ENCODE measurements at regions not wholly inside any gene's neighbourhood (a gene's known extent, or its start where the extent isn't known, plus 50 kb on each side); places are given as distances from the start of the nearest gene placed in this dataset.

DNA sequence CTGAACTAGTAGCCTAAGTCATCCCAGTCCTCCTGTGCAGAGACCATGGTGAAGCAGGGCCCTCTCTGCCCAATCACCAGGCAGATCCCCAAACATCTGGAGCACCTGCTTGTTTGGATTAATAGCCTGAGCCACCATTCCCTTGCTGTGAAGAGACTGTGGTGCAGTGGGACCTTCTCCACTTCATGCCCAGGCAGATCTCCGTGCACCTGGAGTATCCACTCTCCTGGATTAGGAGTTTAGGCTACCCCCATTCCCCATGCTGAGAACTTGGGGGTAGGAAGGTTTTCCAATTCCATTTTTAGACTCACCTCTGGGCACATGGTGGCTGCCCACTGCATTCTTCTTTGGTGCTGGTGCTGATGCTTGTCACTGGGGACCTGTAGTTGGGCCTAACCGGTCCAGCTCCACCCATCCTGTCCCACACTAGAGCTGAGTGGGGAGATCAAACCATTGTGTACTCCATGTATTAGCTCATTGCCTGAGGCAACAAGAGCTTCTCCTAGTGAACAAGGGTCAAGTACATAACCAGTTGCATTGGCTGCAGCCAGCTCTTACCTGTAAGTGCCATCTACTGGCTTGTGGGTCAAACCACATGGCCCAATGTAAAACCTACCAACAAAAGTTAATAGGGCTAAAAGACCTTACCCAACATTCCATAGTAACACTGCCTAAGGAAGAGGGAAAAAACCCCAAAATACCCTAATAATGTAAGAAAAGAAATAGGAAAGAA, 382.5 kb upstream of the CBLB start:
- Histone ChIP-seq H3K27ac (ENCODE audit: low read depth in 1 of 2, low read length in 1 of 2) (no peak overlapping the region), H3K36me3 (ENCODE audit: control insufficient read depth in 4 of 4, insufficient read depth in 4 of 4, low read length in 4 of 4) (no peaks in the 10 kb centered on the region), H3K4me1 (ENCODE audit: control insufficient read depth in 5 of 5, insufficient read depth in 5 of 5, low read length in 5 of 5) (no peaks in the 10 kb centered on the region), H3K9me3 (ENCODE audit: control insufficient read depth in 4 of 4, insufficient read depth in 3 of 4, low read length in 3 of 4) (peaks cover 0 to 11% (median 5%) of the 10 kb centered on the region in 4 donors), H3K4me3 (no peak overlapping the region), H3K9ac (ENCODE audit: insufficient read depth in 1 of 2, low read length in 2 of 2) (no peak overlapping the region), H3K27me3 (ENCODE audit: control insufficient read depth in 3 of 3, insufficient read depth in 3 of 3, low read length in 2 of 3) (no peaks in the 10 kb centered on the region)
- TF ChIP-seq, protein P1, sequence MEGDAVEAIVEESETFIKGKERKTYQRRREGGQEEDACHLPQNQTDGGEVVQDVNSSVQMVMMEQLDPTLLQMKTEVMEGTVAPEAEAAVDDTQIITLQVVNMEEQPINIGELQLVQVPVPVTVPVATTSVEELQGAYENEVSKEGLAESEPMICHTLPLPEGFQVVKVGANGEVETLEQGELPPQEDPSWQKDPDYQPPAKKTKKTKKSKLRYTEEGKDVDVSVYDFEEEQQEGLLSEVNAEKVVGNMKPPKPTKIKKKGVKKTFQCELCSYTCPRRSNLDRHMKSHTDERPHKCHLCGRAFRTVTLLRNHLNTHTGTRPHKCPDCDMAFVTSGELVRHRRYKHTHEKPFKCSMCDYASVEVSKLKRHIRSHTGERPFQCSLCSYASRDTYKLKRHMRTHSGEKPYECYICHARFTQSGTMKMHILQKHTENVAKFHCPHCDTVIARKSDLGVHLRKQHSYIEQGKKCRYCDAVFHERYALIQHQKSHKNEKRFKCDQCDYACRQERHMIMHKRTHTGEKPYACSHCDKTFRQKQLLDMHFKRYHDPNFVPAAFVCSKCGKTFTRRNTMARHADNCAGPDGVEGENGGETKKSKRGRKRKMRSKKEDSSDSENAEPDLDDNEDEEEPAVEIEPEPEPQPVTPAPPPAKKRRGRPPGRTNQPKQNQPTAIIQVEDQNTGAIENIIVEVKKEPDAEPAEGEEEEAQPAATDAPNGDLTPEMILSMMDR (IDR thresholded peaks at IDR 0.05; ENCODE audit: control extremely low read depth, extremely low read depth) = no peak
- WGBS, 2 donors = 82 to 92% methylated on average over 2 of the region's 2 CpGs
- no peak for ATAC-seq (ENCODE audit: insufficient read depth, low FRiP score)
- DNase-seq = no peak

DNA sequence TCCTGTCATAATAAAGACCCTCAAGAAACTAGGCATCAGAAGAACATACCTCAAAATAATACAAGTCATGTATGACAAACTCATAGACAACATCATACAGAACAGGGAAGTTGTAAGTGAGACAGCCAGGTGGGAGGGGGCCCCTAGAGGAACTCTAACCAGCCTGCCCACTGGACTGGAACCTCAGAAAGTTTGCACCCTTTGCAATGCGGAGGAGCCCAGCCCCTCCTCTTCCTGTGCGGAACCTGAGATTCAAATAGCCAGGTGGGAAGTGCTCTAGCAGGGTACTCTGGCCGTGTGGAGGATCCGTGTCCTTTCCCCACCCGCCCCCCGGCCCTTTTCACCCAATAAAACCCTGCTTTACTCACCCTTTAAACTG, 387.0 kb upstream of the CBLB start:
- DNase-seq = no peak
- ATAC-seq (ENCODE audit: insufficient read depth, low FRiP score) = no peak
- Histone ChIP-seq H3K4me1 (ENCODE audit: control insufficient read depth in 5 of 5, insufficient read depth in 5 of 5, low read length in 5 of 5) (no peaks in the 10 kb centered on the region), H3K4me3 (no peak overlapping the region), H3K27me3 (ENCODE audit: control insufficient read depth in 3 of 3, insufficient read depth in 3 of 3, low read length in 2 of 3) (no peaks in the 10 kb centered on the region), H3K36me3 (ENCODE audit: control insufficient read depth in 4 of 4, insufficient read depth in 4 of 4, low read length in 4 of 4) (no peaks in the 10 kb centered on the region), H3K9me3 (ENCODE audit: control insufficient read depth in 4 of 4, insufficient read depth in 3 of 4, low read length in 3 of 4) (peaks cover 0 to 11% (median 5%) of the 10 kb centered on the region in 4 donors), H3K27ac (ENCODE audit: low read depth in 1 of 2, low read length in 1 of 2) (no peak overlapping the region), H3K9ac (ENCODE audit: insufficient read depth in 1 of 2, low read length in 2 of 2) (no peak overlapping the region)
- 86 to 91% methylated on average over 6 of the region's 6 CpGs for WGBS, 2 donors
- TF ChIP-seq, protein P1 (IDR thresholded peaks at IDR 0.05; ENCODE audit: control extremely low read depth, extremely low read depth) = no peak

DNA sequence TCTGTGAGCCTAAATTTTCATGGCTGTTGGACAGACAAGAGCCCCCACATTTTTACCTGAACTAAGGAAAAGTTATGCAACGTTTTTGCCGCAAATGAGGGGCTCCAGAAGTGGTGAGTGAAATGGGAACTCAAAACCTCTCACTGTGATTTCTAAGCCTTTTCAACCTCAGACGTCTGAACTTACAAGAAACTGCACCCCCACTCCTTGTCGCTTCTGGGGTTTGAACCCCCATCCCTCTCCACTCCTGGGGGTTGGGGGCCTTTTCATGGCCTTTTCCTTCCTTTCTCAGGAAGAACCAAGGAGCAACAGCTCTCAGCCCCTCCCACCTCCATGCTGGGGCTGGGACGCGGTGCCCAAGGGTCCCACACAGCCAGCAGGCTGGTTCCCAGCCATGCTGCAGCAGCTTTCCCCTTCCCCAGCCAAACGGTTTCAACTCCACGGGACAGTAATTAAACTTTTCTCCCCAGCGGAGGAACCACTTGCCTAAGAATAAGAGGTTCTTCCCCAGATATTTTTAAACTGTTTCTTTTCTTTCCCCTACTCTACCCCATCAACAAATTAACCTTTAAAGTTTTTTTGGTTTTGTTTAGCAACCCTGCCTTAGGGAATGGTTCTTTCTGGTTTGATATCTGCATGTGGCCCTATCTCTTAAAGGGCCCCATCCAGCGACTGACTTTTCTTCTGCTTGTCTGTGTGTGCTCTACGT, 387.6 kb upstream of the CBLB start:
- DNase-seq (no peak), ATAC-seq (ENCODE audit: insufficient read depth, low FRiP score) (no peak)
- no peak overlapping the region for H3K27ac ChIP-seq (ENCODE audit: low read depth in 1 of 2, low read length in 1 of 2)
- H3K36me3 ChIP-seq (ENCODE audit: control insufficient read depth in 4 of 4, insufficient read depth in 4 of 4, low read length in 4 of 4) = no peaks in the 10 kb centered on the region
- peaks cover 0 to 7% (median 2%) of the 10 kb centered on the region in 4 donors for H3K9me3 ChIP-seq (ENCODE audit: control insufficient read depth in 4 of 4, insufficient read depth in 3 of 4, low read length in 3 of 4)
- no peaks in the 10 kb centered on the region for H3K27me3 ChIP-seq (ENCODE audit: control insufficient read depth in 3 of 3, insufficient read depth in 3 of 3, low read length in 2 of 3)
- no peak overlapping the region for H3K4me3 ChIP-seq
- H3K9ac ChIP-seq (ENCODE audit: insufficient read depth in 1 of 2, low read length in 2 of 2) = no peak overlapping the region
- TF ChIP-seq, protein P1 (IDR thresholded peaks at IDR 0.05; ENCODE audit: control extremely low read depth, extremely low read depth) = no peak
- 87 to 88% methylated on average over 11 of the region's 11 CpGs for WGBS, 2 donors
- H3K4me1 ChIP-seq (ENCODE audit: control insufficient read depth in 5 of 5, insufficient read depth in 5 of 5, low read length in 5 of 5) = no peaks in the 10 kb centered on the region
